ENCODE measurements at regions not wholly inside any gene's neighbourhood (a gene's known extent, or its start where the extent isn't known, plus 50 kb on each side); places are given as distances from the start of the nearest gene placed in this dataset.

DNA sequence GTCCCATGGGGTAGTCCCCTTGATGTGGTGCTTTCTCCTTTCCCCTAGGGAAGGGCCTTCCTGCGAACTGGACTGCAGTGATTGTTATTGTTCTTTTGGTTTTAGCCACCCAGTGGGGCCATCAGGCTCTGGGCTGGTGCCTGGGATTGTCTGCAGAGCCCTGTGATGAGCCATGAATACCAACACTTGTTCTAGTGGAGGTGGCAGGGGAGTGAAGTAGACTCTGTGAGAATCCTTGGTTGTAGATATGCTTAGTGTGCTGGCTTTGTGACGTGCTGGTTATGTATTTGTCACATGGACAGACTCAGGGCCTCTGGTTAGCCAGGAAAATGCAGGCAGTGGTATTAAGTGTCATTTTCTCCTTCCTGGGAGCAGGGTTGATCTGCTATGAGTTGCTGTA is 51.8 kb upstream of the NDUFB4 start:
- intact Hi-C loops (cut with DNase I) = no loop called here
- no peak for DNase-seq

DNA sequence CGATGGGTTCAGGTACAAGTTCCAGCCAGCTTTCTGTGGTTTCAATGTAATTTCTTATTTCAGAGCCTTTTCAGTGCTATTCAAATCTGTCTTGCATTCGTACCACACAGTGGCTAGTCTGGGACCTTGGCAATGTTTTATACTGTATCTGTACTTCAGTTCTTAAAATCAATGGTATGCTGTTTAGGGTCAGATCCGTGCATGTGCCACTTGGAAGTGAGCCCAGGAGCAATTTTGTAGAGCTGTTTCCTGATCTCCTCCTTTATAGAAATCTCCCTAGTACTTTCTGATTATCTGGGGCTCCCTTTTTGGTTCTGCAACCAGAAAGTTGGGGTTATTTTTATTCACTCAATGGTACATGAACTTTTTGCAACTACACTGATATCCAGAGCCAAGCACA is 59.5 kb upstream of the NDUFB4 start:
- no peak for DNase-seq
- intact Hi-C loops (cut with DNase I) = no loop called here

DNA sequence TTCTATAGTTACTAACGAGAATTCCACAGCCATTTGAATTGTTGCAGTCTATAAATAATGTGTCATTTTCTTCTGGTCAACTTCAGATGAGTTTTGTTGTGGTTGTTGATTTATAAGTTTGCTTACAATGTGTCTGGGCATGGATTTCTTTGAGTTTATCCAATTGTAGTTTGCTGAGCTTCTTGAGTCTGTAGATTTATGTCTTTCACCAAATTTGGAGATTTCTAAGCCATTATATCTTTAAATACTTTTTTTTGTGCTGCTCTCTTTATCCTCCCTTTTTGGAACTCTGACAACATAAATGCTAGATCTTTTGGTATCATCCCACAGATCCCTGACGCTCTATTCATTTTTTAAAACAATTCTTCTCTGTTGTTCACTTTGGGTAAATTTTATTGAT is 63.2 kb upstream of the NDUFB4 start:
- no peak for DNase-seq
- intact Hi-C loops (cut with DNase I) = no loop called here

DNA sequence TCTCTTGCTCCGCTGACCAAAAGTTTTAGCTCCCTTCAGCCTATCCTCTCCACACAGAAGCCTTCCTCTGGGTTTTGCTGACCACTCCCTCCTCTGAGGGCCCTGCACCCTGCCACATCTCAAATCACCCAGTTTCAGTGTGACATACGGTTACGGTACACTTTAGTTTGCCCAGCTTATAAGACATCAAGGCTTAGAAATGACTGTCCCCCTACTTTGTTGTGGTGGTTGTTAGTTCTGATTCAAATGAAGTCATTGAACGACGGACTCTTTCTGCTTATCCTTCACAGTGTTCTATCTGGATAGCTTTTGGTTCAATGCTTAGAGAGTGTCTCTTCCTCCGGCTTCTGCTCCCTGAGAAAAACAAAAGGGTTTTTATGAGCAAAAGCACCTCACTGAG is 68.0 kb upstream of the NDUFB4 start:
- intact Hi-C loops (cut with DNase I) = no loop called here
- no peak for DNase-seq

DNA sequence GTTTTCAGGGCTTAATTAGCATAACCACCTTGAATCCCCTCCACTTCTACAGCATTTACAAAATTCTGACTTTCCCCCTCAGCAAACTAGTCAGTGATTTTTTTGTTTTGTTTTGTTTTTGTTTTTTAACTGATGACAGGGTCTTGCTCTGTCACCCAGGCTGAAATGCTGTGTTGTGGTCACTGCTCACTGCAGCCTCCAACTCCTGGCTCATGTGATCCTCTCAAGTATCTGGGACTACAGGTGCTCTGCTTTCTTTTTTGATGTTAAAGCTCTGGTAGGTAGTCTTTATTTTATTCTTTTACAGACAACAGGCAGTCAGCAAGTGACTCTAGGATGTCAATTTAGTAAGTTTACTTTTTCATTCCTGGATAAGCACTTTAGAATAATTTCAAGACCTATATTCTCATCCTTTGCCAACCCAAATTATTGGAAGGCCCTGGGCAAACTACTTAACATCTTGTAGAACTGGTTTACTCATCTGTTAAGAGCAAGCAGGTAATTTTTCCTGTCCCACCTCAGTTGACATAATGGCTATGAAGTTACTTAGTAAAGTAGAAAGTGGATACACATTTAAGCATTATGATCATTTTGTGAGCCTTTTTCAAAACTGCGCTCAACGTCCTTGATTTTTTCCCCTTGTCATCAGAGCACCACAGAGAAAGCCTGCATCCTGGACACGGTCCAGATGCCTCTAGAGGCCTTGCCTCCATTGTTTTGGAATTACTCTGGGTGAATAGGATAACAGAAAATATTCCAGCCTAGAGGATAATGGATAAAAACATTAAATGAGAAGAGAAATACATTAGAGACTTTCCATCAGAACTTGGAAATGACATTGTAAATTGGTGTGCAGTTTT is 69.9 kb upstream of the NDUFB4 start:
- intact Hi-C loops (cut with DNase I) = no loop called here
- no peak for DNase-seq

DNA sequence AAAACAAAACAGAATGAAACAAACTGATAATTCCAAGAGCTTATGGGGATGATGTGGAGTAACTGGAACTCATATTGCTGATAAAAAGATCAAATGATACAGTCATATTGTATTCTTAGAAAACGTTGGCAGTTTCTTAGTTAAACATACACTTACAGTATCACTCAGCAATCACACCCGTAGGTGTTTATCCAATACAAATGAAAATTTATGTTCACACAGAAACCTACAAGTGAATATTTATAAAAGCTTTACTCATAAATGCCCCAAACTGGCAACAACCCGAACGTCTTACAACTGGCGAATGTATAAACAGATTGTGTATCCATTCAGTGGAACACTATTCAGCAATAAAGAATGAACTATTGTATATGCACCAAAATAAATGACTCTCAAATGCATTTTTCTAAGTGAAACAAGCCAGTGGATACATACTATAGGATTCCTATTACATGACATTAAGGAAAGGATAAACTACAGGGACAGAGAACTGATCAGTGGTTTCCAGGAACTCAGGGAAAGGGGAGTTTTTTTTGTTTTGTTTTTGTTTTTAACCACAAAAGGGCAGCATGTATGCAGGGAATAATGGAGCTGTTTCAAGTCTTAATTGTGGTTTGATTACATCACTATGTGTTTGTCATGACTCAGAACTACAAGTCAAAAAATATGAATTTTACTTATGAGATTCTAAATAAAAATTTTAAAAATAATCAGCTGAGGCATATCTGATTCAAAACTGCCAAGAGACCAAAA is 71.8 kb upstream of the NDUFB4 start:
- no peak for DNase-seq
- intact Hi-C loops (cut with DNase I) = no loop called here

- intact Hi-C loops (cut with DNase I) = no loop called here
- DNase-seq = no peak
Observed at GRCh38 chr3:120516136-120516535, 65.3 kb upstream of the FSTL1 start.

DNA sequence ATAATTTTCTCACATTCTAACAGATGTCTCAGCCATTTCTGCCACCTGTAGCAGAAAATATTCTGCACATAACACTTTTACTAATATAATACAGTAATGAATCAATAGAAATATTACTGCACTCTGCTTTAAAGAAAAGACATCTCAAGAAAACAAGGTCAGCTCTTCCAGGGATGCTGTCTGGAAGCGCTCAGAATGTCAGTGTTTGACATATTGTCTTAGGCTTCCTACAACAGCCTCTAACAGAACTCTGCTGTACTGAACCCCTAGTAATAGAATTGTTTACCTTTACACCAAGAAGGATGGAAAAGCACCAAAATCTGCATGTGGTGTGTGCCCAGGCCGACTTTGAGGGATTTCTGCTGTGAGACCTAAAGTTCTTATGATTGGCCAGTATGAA is 61.9 kb upstream of the FSTL1 start:
- DNase-seq = no peak
- intact Hi-C loops (cut with DNase I) = no loop called here

DNA sequence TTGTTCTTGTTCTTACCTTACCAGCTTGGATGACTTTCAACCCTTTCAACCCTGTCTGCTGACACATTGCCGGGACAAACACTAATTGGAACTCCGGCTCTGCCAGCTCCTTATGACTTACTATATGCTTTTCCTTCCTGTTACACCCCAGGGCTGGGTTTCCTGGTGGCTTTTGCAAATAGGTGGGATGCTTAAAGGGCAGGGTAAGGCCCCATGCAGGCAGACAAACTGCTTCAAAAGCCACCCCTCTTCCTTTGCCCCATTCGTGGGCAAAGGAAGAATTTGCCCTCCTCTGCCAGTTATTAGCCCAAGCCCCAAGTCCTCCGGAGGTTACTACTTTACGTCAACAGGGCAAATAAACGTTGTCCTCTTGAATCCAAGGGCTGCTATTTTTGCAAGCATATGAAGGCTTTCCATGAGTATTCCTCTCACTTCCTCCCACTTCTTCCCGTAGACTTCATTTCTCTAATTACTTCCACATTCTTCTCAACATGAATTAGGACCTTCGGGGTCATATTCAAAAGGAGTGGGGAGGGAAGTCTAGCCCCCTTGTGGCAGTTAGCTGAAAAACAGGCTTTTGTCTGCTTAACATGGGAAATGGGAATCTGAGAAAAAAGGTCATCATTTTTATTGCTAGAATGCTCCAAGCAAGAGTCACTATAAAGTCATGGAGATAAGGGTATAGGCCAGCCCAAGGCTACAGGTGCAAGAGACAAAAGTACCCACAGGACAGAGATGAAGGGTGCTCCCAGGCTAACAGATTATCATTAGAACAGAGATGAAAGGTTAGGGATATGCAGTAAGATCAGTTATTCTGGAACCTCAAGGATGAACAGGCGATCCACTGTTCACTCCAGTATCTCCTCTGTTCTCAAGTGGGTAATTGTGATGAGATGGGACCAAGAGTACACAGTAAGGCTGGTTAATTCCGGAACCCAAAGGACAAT is 56.3 kb upstream of the FSTL1 start:
- DNase-seq = peak in 1 of 10 donors; percentile 14
- intact Hi-C loops (cut with DNase I) = loop anchor here (5.0 kb wide), 1 partner anchor 90 kb away; no protein-coding TSS in a partner anchor

DNA sequence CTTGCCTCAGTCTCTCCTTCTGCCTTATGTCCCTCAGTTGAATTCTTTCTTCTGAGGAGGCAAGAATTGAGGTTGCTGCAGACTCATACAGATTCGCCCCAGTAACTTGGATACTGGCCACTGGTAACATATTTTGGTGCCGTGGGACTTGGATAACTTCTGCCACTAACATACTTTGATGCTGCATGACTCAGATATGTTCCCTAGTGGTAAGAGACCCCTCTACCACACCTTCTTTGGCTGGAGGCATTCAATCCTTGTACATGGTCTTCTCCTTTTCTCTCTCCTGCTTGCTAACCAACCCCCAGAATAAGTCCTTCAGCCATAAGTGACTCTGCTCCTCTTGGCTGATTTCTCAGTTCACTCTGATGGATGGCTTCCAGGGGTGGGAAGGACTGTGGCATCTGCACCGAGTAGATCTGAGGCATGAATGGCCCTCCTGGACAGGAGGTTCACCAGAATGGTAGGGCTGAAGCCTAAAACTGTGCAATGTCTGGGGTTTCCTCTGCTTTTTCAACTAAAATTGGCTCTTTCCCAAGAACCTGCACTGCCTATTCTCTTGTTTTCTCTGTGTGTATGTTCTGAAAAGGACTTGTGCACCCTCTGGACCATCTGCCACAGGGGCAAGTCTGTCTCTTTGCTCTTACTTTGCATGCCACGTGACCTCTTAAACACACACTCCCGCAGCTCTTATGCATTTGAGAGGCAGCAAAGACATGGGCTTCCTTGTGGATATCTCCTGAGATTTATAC is 55.5 kb upstream of the FSTL1 start:
- intact Hi-C loops (cut with DNase I) = loop anchor here (5.0 kb wide), 1 partner anchor 89 kb away; no protein-coding TSS in a partner anchor
- no peak for DNase-seq

GRCh38 chr3:120503727-120504616 is 53.2 kb upstream of the FSTL1 start:
- no peak for DNase-seq
- intact Hi-C loops (cut with DNase I) = no loop called here

DNA sequence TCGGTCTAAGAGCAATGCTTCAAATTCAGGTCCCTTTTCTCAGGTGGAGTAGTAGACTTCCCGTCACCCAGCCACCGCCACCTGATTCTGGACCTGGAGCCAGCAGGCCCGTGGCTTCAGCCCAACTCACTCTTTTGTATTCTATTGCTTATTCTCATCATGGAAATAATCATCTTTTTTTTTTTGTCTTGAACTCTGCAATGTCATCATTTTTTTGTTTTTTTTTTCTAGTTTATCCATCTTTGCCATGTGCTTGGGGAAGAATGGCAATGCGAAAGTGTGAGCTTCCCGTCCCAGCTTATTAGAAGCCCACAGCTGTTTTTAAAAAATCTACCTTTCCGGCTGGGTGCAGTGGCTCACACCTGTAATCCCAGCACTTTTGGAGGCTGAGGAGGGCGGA is 51.3 kb upstream of the FSTL1 start:
- intact Hi-C loops (cut with DNase I) = no loop called here
- no peak for DNase-seq

Data from posterior cingulate gyrus (tissue), 11 donors.